ENCODE measurements at regions not wholly inside any gene's neighbourhood (a gene's known extent, or its start where the extent isn't known, plus 50 kb on each side); places are given as distances from the start of the nearest gene placed in this dataset.

DNA sequence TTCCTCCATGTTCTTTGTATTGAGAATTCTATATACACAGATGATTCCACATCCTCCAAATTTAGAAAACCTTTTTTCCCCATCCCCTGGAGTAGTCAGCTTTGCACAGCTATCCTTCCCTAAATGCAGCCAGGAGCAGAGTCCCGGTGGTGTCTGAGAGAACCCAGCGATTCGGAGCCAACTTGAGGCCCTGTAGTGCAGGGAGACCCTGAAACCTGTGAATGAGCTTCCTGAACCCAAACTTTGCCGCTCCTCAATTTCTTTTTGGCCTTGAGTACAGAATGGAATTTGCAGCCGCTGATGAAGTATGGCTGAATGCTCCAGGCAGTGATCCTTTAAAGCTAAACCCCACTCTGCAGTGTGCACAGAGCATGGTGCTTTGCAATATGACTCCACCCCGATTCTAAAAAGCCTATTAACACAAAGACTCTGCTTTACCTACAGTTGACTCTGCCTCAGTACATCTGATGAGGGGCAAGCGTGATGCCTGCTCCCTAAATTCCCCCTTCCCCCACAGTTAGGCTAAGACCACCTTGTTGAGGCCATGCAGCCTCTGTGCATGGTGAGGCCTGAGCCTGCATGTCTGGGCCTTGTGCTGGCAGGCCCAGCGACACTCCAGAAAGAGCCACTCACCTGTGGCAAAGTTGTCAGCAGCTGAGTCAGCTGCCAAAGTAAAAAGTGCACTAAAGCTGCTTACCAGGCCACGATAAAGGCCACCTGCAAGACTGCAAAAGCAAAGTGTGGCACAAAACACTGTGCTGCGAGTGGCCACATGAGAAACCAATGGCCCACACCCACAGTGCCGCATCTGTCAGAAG lies 82.1 kb downstream of the PLEKHG1 start:
- H3K4me3 ChIP-seq (ENCODE audit: low read depth, low read length), result no peak overlapping the region
- TF ChIP-seq, protein P1, sequence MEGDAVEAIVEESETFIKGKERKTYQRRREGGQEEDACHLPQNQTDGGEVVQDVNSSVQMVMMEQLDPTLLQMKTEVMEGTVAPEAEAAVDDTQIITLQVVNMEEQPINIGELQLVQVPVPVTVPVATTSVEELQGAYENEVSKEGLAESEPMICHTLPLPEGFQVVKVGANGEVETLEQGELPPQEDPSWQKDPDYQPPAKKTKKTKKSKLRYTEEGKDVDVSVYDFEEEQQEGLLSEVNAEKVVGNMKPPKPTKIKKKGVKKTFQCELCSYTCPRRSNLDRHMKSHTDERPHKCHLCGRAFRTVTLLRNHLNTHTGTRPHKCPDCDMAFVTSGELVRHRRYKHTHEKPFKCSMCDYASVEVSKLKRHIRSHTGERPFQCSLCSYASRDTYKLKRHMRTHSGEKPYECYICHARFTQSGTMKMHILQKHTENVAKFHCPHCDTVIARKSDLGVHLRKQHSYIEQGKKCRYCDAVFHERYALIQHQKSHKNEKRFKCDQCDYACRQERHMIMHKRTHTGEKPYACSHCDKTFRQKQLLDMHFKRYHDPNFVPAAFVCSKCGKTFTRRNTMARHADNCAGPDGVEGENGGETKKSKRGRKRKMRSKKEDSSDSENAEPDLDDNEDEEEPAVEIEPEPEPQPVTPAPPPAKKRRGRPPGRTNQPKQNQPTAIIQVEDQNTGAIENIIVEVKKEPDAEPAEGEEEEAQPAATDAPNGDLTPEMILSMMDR (IDR thresholded peaks at IDR 0.05; ENCODE audit: low read depth, low read length, missing control alignments), result no peak
- DNase-seq (ENCODE audit: low read depth), result no peak

DNA sequence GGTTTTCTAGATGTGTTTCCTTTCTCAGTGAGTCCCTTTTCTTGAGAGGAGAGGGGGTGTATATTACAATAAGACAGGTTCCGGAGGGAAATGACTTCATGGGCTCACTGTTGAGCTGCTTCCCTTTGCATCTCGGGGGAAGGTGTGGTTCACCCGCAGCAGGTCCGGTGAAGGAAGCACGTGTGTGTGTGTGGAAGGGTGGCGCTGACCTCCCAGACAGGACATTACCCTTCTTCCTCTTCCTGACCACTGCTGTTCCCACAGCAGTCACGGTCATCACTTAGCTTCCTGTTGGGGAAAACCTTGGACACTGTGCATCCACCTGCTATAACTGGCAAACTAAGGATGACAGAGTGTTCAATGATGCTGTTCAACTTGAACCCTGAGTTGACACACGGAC lies 83.6 kb downstream of the PLEKHG1 start:
- no peak for DNase-seq (ENCODE audit: low read depth)
- TF ChIP-seq, protein P1 (IDR thresholded peaks at IDR 0.05; ENCODE audit: low read depth, low read length, missing control alignments), result no peak
- no peak overlapping the region for H3K4me3 ChIP-seq (ENCODE audit: low read depth, low read length)

DNA sequence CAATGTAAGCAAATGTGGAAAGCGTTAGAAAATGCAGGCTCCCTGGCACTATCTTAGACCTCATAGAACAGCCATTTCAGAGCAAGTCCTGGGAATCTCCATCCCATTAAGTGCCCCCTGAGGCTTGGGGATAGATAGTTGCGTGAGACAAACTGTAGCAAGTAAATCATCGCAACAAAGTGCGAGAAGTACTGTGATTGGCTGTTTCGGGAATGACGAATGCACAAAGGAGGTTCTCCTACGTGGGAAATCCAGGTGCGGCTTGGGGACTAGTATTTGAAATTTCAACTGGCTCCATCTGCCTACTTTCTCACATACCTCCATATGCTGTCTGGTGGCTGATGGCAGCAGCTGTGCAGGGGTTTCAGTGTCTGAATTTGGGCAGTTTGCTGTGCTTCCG lies 84.5 kb downstream of the PLEKHG1 start:
- H3K4me3 ChIP-seq (ENCODE audit: low read depth, low read length), result no peak overlapping the region
- DNase-seq (ENCODE audit: low read depth), result no peak
- TF ChIP-seq, protein P1 (IDR thresholded peaks at IDR 0.05; ENCODE audit: low read depth, low read length, missing control alignments), result no peak

DNA sequence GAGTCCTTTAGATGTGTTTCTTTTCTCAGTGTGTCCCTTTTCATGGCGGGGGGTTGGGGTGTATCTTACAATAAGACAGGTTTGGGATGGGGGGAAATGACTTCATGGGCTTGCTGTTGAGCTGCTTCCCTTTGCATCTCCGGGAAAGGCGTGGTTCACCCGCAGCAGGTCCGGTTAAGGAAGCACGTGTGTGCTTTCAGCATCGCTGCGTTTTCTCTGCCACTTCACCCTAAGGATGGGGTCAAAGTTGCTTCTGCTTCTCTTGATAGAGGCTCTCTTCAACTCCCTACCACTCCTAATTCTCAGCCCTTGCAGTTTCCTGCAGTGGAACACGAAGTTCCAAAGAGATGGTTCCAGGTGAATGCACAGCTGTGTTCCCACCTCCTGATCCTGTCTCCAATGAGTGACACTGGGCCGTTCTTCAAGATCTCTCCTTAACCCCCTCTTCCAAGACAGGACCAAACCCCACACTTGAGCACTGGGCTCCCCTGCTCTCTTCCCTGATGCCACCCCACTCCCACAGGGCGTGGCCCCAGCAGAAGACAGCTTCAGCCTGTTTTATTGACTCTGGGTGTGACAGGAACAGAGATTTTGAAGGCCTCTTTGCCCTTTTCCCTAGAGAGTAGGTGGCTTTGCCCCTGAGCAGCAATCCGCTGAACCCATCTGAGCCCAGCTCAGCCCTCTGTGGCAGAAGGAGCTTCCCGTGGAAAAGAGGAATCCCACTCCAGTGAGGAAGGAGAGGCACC lies 85.2 kb downstream of the PLEKHG1 start:
- no peak for DNase-seq (ENCODE audit: low read depth)
- no peak overlapping the region for H3K4me3 ChIP-seq (ENCODE audit: low read depth, low read length)
- TF ChIP-seq, protein P1 (IDR thresholded peaks at IDR 0.05; ENCODE audit: low read depth, low read length, missing control alignments), result no peak

DNA sequence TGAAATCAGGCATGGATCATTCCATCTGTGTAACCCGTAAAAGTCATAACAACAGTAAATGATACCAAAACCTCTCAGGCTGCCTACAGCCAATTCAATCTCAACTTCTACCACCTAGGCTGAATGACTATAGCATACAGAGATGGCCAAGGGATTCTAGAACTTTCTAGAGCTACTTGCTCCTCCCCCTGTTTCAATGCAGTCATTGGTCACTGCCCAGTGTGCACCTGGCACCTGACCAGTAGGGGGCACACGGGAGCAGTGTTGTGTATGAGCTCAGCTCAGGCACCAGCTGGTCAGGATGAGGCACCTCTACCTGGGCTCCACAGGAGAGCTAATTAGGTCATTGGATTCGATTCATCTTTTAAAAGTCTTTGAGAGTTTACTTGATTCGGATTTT lies 86.2 kb downstream of the PLEKHG1 start:
- TF ChIP-seq, protein P1 (IDR thresholded peaks at IDR 0.05; ENCODE audit: low read depth, low read length, missing control alignments), result peak; percentile 85
- DNase-seq (ENCODE audit: low read depth), result peak; percentile 31
- no peak overlapping the region for H3K4me3 ChIP-seq (ENCODE audit: low read depth, low read length)

DNA sequence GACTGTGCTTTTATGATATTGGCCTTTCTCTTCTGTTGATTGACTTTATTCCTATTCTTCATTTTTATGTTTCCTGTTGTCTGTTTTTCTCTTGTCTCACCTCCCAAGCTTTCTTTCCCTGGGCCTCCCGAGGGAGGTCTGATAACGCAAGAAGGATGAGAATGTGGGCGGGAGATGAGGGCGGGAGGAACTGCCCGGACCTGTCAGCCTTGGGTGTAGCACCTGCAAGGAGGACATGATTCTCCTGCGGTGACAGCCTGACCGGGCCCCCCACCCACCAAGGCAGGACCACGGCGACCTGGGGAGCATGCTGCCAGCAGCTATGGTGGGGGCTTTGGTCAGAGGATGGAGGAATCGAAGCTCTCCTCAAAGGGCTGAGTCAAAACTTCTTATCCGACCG lies 86.9 kb downstream of the PLEKHG1 start:
- no peak overlapping the region for H3K4me3 ChIP-seq (ENCODE audit: low read depth, low read length)
- no peak for DNase-seq (ENCODE audit: low read depth)
- TF ChIP-seq, protein P1 (IDR thresholded peaks at IDR 0.05; ENCODE audit: low read depth, low read length, missing control alignments), result no peak

All from GM12864 (cell line).